ENCODE measurements at regions not wholly inside any gene's neighbourhood (a gene's known extent, or its start where the extent isn't known, plus 50 kb on each side); places are given as distances from the start of the nearest gene placed in this dataset.

- no peak for DNase-seq
Measured at GRCh38 chr5:82417776-82418607, 139.8 kb upstream of the RPS23 start.

GRCh38 chr5:82416512-82416911 is 138.4 kb upstream of the RPS23 start:
- DNase-seq = no peak

- no peak for DNase-seq
Measured at GRCh38 chr5:82414041-82414388, 135.9 kb upstream of the RPS23 start.

- no peak for DNase-seq
Measured at GRCh38 chr5:82413302-82414040, 135.3 kb upstream of the RPS23 start.

GRCh38 chr5:82408033-82408432 is 129.9 kb upstream of the RPS23 start:
- no peak for DNase-seq

- no peak for DNase-seq
Measured at GRCh38 chr5:82406205-82406773, 128.1 kb upstream of the RPS23 start.

- DNase-seq = no peak
Measured at GRCh38 chr5:82405618-82406204, 127.6 kb upstream of the RPS23 start.

GRCh38 chr5:82405161-82405560 is 127.0 kb upstream of the RPS23 start:
- no peak for DNase-seq

- DNase-seq = no peak
Measured at GRCh38 chr5:82404382-82404945, 126.3 kb upstream of the RPS23 start.

GRCh38 chr5:82403724-82404123 is 125.6 kb upstream of the RPS23 start:
- DNase-seq = no peak

- DNase-seq = no peak
Measured at GRCh38 chr5:82403026-82403425, 124.9 kb upstream of the RPS23 start.

GRCh38 chr5:82399111-82399510 is 121.0 kb upstream of the RPS23 start:
- DNase-seq = no peak

GRCh38 chr5:82397741-82398320 is 119.7 kb upstream of the RPS23 start:
- DNase-seq = no peak

- DNase-seq = no peak
Measured at GRCh38 chr5:82396871-82397514, 118.8 kb upstream of the RPS23 start.

- DNase-seq = no peak
Measured at GRCh38 chr5:82396396-82396795, 118.2 kb upstream of the RPS23 start.

GRCh38 chr5:82393951-82394350 is 115.8 kb upstream of the RPS23 start:
- no peak for DNase-seq

- DNase-seq = no peak
Measured at GRCh38 chr5:82390088-82390487, 111.9 kb upstream of the RPS23 start.

- DNase-seq = no peak
Measured at GRCh38 chr5:82389347-82389746, 111.2 kb upstream of the RPS23 start.

- no peak for DNase-seq
Measured at GRCh38 chr5:82388181-82388580, 110.0 kb upstream of the RPS23 start.

- DNase-seq = no peak
Measured at GRCh38 chr5:82387819-82388166, 109.6 kb upstream of the RPS23 start.

- no peak for DNase-seq
Measured at GRCh38 chr5:82387001-82387818, 109.1 kb upstream of the RPS23 start.

GRCh38 chr5:82386576-82386975 is 108.4 kb upstream of the RPS23 start:
- no peak for DNase-seq
